ENCODE measurements at regions not wholly inside any gene's neighbourhood (a gene's known extent, or its start where the extent isn't known, plus 50 kb on each side); places are given as distances from the start of the nearest gene placed in this dataset.
"Not testable (repeated sequence)": the region's sequence is repeated elsewhere in the genome, so short reads cannot be mapped to it uniquely, and the experiment has no call there.

GRCh38 chr3:81336470-81336869 lies 425.0 kb downstream of the GBE1 start:
- no peak overlapping the region for H3K27ac ChIP-seq
- no peak for TF ChIP-seq CTCF (conservative IDR thresholded peaks at IDR 0.05)

- not testable (repeated sequence) for H3K27ac ChIP-seq
Observed at GRCh38 chr3:81329835-81330234, 431.6 kb downstream of the GBE1 start.

- TF ChIP-seq CTCF (conservative IDR thresholded peaks at IDR 0.05), result no peak
- H3K27ac ChIP-seq, result no peak overlapping the region
Observed at GRCh38 chr3:81326245-81326644, 435.2 kb downstream of the GBE1 start.

DNA sequence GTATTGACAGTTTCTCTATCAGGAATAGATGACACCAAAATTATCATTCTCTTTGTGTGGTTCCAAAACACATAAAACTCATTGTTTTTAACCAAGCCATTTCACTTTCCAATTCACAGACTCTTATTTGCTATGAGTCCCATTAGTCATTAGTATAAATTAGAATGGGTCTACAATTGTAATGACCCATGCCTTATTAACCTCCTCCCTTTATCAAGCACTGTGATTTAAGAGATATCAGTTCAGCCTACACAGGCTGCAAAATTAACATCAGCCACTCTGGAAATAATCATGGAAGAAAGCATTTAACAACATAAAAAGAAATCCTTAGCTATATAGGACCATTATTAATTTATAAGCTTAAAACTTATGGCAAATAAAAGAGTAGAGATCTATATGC lies 440.6 kb downstream of the GBE1 start:
- no peak overlapping the region for H3K27ac ChIP-seq
- TF ChIP-seq CTCF (conservative IDR thresholded peaks at IDR 0.05), result no peak

- TF ChIP-seq CTCF (conservative IDR thresholded peaks at IDR 0.05), result no peak
- no peak overlapping the region for H3K27ac ChIP-seq
Observed at GRCh38 chr3:81315030-81315429, 446.4 kb downstream of the GBE1 start.

DNA sequence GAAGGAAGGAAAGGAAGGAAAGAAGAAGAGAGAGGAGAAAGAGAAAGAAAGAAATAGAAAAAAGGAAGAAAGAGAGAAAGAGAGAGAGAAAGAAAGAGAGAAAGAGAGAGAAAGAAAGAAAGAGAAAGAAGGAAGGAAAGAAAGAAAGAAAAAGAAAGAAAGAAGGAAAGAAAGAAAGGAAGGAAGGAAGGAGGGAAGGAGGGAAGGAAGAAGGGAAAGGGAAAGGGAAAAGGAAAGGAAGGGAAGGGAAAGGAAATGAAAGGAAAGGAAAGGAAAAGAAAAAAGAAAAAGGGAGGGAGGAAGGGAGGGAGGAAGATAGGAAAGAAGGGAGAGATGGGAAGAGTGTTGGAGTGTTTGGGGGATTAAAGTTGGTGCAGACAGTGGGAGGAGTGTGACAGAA lies 450.1 kb downstream of the GBE1 start:
- no peak overlapping the region for H3K27ac ChIP-seq

GRCh38 chr3:81308306-81308705 lies 453.1 kb downstream of the GBE1 start:
- H3K27ac ChIP-seq, result no peak overlapping the region
- TF ChIP-seq CTCF (conservative IDR thresholded peaks at IDR 0.05), result no peak

More for the DNA sequence above, 450.1 kb downstream of the GBE1 start:
- no peak for TF ChIP-seq CTCF (conservative IDR thresholded peaks at IDR 0.05)

DNA sequence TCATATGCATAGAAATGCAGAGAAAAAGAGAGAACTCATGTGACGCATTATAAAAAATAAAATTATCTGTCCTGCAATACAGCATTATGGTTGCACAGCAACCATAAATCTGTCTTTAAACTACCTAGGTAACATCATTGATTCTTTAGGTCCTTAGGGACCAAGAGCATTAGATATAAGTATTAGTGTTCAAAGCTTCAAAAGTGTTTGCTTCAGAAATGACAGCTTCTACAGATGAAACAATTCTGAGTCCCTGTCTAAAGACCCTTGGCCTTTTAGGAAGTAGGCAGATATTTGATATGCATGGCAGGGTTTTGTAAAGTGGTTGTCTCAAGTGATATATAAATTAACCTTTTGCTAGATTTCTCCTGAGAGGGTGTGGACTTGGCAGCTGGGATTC lies 454.2 kb downstream of the GBE1 start:
- no peak overlapping the region for H3K27ac ChIP-seq
- no peak for TF ChIP-seq CTCF (conservative IDR thresholded peaks at IDR 0.05)
